KMS-11 (cell line): ENCODE measurements at regions not wholly inside any gene's neighbourhood (a gene's known extent, or its start where the extent isn't known, plus 50 kb on each side); places are given as distances from the start of the nearest gene placed in this dataset.

Source experiments
- H2AFZ ChIP-seq: fragments of 200-600 bp; sonication (generic); 2 replicates; pipeline ENCODE4 v1.6.1; 2016; ENCODE audit warnings: antibody characterized with exemption, mixed run types, low read depth
- H3K27ac ChIP-seq: fragments of 200-600 bp; sonication (generic); 2 replicates; pipeline ENCODE4 v1.6.1; 2016; ENCODE audit warnings: mild to moderate bottlenecking, mixed run types
- H3K27me3 ChIP-seq: fragments of 200-600 bp; sonication (generic); 2 replicates; pipeline ENCODE4 v1.6.1; 2017; ENCODE audit warnings: mild to moderate bottlenecking, low read depth, mixed run types, moderate library complexity; ENCODE audit not compliant: insufficient read depth
- H3K36me3 ChIP-seq: fragments of 200-600 bp; sonication (generic); 2 replicates; pipeline ENCODE4 v1.6.1; 2017; ENCODE audit warnings: mild to moderate bottlenecking, mixed run types; ENCODE audit not compliant: insufficient read depth
- H3K4me1 ChIP-seq: fragments of 200-600 bp; sonication (generic); 2 replicates; pipeline ENCODE4 v1.6.1; 2016; ENCODE audit warnings: mild to moderate bottlenecking, low read depth, mixed run types; ENCODE audit not compliant: poor library complexity, severe bottlenecking
- H3K4me2 ChIP-seq: fragments of 200-600 bp; sonication (generic); 2 replicates; pipeline ENCODE4 v1.7.0; 2016; ENCODE audit warnings: mild to moderate bottlenecking, mixed run types
- H3K4me3 ChIP-seq: fragments of 200-600 bp; sonication (generic); IDR thresholded peaks from 2 replicates; pipeline ENCODE4 v1.6.1; 2017; ENCODE audit warnings: low read depth, low read length, mixed read lengths; ENCODE audit not compliant: insufficient read depth
- H3K79me2 ChIP-seq: fragments of 200-600 bp; sonication (generic); 2 replicates; pipeline ENCODE4 v1.6.1; 2016; ENCODE audit warnings: low read depth, mixed run types; ENCODE audit not compliant: insufficient read depth
- H3K9ac ChIP-seq: fragments of 200-600 bp; sonication (generic); 2 replicates; pipeline ENCODE4 v1.6.1; 2016; ENCODE audit warnings: mild to moderate bottlenecking, mixed run types
- H4K20me1 ChIP-seq: fragments of 200-600 bp; sonication (generic); 2 replicates; pipeline ENCODE4 v1.6.1; 2016; ENCODE audit warnings: mild to moderate bottlenecking, mixed run types; ENCODE audit not compliant: insufficient read depth
- TF ChIP-seq, protein P1 (sequence below): fragments of 200-600 bp; sonication (generic); conservative IDR thresholded peaks from 2 replicates; pipeline ENCODE4 v1.6.1; 2017; ENCODE audit warnings: low read depth, mild to moderate bottlenecking, antibody characterized with exemption, low read length, moderate library complexity, mixed read lengths

GRCh38 chr1:216944864-216945510 is 221.8 kb upstream of the ESRRG start:
- Histone ChIP-seq H3K4me3 (no peak overlapping the region), H3K4me2 (no peak overlapping the region), H2AFZ (no peak overlapping the region), H4K20me1 (no peaks in the 10 kb centered on the region), H3K27ac (no peak overlapping the region), H3K9ac (no peak overlapping the region), H3K27me3 (no peaks in the 10 kb centered on the region), H3K4me1 (no peaks in the 10 kb centered on the region), H3K36me3 (no peaks in the 10 kb centered on the region), H3K79me2 (no peaks in the 10 kb centered on the region)
- TF ChIP-seq, protein P1, sequence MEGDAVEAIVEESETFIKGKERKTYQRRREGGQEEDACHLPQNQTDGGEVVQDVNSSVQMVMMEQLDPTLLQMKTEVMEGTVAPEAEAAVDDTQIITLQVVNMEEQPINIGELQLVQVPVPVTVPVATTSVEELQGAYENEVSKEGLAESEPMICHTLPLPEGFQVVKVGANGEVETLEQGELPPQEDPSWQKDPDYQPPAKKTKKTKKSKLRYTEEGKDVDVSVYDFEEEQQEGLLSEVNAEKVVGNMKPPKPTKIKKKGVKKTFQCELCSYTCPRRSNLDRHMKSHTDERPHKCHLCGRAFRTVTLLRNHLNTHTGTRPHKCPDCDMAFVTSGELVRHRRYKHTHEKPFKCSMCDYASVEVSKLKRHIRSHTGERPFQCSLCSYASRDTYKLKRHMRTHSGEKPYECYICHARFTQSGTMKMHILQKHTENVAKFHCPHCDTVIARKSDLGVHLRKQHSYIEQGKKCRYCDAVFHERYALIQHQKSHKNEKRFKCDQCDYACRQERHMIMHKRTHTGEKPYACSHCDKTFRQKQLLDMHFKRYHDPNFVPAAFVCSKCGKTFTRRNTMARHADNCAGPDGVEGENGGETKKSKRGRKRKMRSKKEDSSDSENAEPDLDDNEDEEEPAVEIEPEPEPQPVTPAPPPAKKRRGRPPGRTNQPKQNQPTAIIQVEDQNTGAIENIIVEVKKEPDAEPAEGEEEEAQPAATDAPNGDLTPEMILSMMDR, result no peak; the same call in 1 of the 2 replicates

- H2AFZ ChIP-seq, result no peak overlapping the region
- H3K4me2 ChIP-seq, result no peak overlapping the region
- TF ChIP-seq, protein P1, result no peak
- H3K4me3 ChIP-seq, result no peak overlapping the region
- H3K4me1 ChIP-seq, result no peaks in the 10 kb centered on the region
- H3K36me3 ChIP-seq, result no peaks in the 10 kb centered on the region
- H3K9ac ChIP-seq, result no peak overlapping the region
- no peaks in the 10 kb centered on the region for H3K79me2 ChIP-seq
- no peaks in the 10 kb centered on the region for H4K20me1 ChIP-seq
- no peaks in the 10 kb centered on the region for H3K27me3 ChIP-seq
- H3K27ac ChIP-seq, result no peak overlapping the region
These were observed 214.3 kb upstream of the ESRRG start for GRCh38 chr1:216937491-216937890.

DNA sequence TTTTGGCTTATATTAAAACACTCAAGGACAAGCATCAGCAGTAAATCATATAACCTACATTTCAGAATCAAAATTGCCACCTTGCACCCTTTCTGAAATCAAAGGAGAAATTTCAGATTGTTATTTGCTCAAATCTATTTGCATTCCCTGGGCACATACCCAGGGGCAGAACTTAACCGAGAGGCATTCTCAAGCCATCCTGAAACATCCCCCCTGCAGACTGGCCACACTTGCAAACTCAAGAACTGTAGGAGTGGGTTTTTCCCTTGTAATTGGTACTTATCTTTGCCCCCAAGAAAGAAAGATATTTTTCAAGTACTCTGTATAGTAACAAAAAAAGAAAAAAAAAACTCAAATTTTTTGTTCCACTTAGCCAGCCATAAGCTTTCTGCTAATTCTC is 213.6 kb upstream of the ESRRG start:
- H3K4me3 ChIP-seq, result no peak overlapping the region

GRCh38 chr1:216935901-216936300 is 212.7 kb upstream of the ESRRG start:
- TF ChIP-seq, protein P1, result no peak
- Histone ChIP-seq H3K79me2 (no peaks in the 10 kb centered on the region), H3K4me2 (no peak overlapping the region), H3K4me3 (no peak overlapping the region), H3K27me3 (no peaks in the 10 kb centered on the region), H2AFZ (no peak overlapping the region), H3K36me3 (no peaks in the 10 kb centered on the region), H3K9ac (no peak overlapping the region), H4K20me1 (no peaks in the 10 kb centered on the region), H3K27ac (no peak overlapping the region), H3K4me1 (no peaks in the 10 kb centered on the region)

More for the DNA sequence above, 213.6 kb upstream of the ESRRG start:
- Histone ChIP-seq H3K27ac (no peak overlapping the region), H2AFZ (no peak overlapping the region), H3K27me3 (no peaks in the 10 kb centered on the region), H3K4me1 (no peaks in the 10 kb centered on the region), H4K20me1 (no peaks in the 10 kb centered on the region), H3K9ac (no peak overlapping the region), H3K4me2 (no peak overlapping the region), H3K36me3 (no peaks in the 10 kb centered on the region), H3K79me2 (no peaks in the 10 kb centered on the region)
- TF ChIP-seq, protein P1, result no peak
